HG03354 (cell line): ENCODE measurements at regions not wholly inside any gene's neighbourhood (a gene's known extent, or its start where the extent isn't known, plus 50 kb on each side); places are given as distances from the start of the nearest gene placed in this dataset.
"Not testable (repeated sequence)": the region's sequence is repeated elsewhere in the genome, so short reads cannot be mapped to it uniquely, and the experiment has no call there.

Experiments used
- ATAC-seq: cut with Tn5 transposase; IDR thresholded peaks from one replicate; pipeline ENCODE4 v1.9.1; 2021; ENCODE audit warnings: mild to moderate bottlenecking; ENCODE audit not compliant: unreplicated experiment, poor library complexity, severe bottlenecking

DNA sequence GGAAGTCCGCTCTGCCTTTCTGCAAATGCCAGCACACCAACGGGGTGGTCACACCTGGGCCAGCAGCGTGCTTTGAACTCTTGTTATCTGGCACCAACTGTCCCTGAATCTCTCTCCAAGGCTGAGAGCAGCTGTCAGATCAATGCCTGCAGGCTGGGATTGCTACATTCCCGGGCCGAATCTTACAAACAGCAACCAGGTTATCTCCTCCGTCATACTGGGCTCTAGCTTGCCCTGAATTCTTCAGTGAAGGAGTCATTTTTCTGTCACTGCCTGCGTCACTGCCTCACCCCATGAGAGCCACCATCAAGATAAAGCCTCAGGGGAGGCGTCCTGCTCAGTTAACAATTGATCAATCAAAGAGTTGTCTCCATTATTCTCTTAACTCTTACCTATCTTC lies 329.4 kb upstream of the PPARGC1A start:
- ATAC-seq, result no peak

DNA sequence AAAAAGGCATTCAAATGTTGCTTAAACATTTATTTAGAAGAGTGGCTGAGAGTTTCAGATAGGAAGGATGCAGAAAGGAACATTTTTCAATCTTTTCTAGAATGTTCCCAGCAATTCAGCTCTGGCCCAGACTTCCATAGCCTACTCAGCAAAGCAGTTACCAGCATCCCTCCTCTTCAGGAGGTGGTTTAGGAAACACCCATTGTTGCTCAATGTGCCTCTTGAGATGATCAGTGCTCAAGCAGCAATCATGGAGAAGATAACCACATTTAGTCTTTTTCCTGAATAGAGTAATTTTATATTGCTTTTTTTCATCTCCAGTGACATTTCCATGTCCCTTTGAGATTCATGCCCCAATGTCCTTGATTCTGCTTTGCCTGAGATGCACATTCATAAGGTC lies 328.7 kb upstream of the PPARGC1A start:
- ATAC-seq, result no peak

DNA sequence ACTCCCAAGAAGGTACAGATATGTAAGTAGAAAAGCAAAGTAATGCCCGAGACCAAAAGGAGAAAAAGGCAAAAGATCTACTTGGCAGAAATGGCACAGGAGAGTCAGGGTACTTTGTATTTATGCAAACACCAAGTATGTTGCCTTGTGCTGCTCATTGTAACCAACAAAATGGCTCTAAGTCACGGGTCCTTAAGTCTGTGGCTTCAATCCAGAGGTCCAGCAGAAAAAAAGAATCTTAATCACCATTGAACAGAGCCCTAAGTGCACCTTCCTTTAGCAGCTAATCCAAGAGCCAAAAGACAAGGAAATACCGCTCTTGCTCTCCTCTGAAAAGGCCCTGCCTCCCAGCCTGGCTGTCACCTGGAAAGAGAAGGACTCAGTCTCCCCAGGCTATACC lies 324.9 kb upstream of the PPARGC1A start:
- no peak for ATAC-seq

DNA sequence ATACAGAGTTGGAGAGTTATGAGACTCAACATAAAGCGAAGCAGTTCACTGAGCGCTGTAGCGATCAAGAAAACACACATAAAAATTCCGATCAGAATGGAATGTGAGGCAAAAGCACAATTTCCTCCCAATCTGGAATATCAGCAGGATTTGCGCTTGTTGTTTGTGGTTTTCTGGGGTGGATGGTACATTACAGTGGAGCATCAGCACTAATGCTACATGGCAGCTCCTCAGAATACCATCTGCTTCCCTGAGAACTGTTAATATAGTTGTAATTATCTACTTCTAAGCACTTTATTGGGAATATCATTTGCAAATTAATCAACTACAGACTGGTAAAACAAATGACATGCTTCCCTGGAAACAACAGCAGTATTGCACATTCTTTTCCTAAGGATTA lies 324.1 kb upstream of the PPARGC1A start:
- no peak for ATAC-seq

DNA sequence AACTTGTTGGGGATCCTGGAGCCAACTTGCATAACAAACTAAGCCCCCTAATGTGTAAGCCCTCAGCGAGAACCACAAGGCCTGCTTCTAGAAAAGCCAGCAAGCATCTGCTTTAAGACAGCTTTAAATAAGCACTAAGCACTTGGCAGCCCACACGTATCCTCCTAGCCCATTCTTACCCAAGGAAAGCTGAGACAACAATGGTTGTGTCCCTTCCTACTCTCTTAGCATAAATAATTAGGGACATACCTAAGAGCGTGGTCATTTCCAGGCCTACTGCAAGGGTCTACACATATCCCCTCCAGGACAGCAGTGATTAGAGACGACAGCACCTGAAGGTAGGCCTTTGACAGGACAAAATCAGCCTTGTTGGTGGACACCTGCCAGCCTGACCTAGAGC lies 322.8 kb upstream of the PPARGC1A start:
- no peak for ATAC-seq

DNA sequence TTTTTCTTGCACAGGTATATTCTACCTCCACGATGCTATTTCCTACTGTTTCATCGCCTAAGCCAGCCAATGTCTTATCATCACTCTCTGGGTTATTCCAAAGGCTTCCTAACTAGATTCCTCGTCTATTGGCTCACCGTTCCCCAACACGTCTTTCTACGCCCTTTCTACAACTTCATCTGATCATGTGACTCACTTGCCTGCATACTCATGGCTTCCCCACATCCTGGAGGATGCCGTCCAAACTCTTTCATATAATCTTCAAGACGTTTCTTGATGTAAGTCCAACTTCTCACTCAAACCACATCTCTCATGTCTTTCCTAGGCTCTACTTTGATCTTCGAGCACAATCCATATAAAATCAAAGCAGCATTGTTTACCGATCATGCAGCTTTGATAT lies 322.0 kb upstream of the PPARGC1A start:
- no peak for ATAC-seq

DNA sequence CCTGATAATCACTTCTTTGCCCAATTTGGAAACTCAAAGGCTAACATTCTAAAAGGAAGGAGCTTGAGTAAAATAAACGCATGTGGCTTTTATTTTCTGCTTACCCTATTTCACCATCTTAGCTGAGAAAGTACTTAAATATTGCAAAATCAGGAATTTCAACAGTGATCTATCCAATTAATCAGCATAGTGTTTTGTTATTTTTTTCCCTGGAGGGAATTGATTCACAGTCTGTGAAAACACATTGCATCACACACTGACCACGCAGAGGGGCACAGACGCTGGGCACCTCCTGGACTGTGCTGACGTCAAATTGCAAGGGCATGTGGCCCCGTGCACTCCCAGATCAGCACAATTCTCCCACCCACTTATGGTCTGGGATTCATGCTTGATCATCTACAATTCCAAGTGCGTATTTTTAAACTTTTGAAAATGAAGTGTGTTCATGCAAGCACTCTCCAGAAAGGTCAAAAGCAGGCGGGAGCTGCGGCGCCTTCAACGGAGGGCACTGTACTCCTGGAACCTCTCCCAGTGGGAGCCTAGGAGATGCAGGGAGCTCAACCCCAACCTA lies 320.6 kb upstream of the PPARGC1A start:
- ATAC-seq, result no peak

DNA sequence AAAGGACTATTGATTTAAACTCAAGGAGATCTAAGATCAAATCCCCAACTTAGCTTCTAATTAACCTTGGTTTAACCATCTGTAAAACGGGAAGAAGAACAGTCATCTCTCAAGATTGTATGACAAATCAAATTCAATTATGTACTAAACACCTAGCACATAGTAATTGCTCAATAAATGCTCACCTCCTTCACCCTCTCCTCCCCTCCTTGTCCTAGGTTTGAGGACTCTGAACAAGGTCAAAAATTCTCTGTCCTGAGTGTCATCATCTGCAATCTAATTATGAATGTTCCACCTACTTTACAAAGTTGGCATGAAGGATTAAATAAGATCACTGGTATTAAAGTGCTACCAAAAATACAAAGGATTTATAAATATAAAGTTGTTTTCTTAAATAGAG lies 320.1 kb upstream of the PPARGC1A start:
- ATAC-seq, result no peak

DNA sequence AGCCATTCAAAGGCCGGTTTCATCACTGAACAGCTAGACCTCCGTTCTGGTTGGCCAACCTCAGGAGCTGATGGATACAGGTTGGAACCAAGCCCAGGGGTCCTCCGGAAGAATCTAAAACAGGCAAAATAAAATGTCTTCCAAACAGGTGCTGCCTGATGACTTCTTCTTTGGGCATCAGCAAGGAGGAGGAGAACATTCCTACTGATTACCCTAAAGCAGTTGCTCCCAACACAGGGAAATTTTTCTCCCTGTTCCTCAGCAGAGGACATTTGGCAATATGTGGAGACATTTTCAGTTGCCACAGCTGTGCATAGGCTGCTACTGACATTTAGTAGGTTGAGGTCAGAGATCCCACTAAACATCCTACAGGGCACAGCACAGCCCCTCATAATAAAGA lies 319.3 kb upstream of the PPARGC1A start:
- no peak for ATAC-seq

DNA sequence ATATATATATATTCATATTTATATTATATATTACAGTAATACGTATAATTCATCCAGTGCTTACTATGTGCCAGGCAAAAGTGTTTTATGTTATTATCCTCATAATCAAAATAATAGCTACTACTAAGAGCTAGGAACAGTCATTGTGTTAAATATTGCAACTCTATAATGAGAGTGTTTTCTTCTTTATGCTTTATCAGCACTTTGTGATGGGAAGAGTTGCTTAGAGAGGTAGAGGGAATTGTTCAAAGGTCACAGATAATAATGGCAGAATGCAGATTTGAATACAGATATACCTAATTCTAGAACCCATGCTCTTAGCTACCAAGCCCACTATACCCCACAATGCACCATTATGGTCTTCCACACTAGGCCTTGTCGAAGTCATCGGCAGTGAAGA lies 318.8 kb upstream of the PPARGC1A start:
- ATAC-seq, result no peak

DNA sequence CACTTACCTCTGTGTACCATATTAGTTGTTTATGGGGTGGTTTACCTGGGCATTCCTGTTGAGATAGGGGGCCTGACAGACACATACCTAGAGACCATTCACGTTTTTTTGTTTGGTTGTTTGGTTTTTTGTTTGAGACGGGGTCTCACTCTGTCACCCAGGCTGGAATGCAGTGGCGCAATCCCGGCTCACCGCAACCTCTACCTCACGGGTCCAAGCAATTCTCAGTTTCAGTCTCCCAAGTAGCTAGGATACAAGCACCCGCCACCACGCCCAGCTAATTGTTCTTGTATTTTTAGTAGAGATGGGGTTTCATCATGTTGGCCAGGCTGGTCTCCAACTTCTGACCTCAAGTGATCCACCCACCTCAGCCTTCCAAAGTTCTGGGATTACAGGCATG lies 314.9 kb upstream of the PPARGC1A start:
- ATAC-seq, result not testable (repeated sequence)

DNA sequence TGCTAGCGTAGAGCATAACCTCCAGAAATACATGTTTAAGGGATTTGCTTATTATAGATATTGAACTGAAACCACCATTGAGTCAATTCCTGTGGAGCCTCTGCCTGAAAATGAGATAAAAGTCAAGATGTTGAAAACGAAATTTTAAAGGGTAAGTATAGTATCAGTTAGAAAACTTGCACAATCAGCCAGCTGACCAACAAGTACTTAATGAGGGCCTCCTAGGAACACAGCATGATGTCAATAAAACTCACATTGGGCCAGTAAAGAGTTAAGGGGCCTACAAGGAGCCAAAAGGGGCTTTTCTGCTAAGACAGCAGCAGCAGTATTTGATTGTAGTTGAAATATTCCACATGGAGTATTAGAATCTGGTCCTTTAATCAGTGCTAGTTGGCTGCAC lies 314.1 kb upstream of the PPARGC1A start:
- ATAC-seq, result no peak

DNA sequence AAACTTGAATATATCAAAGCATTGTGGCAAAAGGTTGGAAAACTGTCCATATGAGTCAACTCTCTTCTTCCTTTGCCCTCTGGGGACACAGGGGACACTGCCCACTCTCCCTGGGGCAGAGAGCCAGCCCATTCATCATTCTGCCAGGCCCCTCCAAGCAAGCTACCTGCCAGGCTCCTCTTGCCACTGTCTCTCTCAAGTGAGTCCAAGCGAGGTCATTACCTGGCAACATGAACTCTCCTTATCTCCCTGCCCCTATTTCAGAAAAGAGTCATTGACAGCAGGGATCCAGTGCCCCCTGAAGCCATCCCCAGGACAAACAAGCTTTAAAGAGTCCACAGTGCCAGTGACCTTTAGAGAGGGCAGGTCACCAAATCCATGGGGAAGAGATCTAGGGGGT lies 312.7 kb upstream of the PPARGC1A start:
- no peak for ATAC-seq

DNA sequence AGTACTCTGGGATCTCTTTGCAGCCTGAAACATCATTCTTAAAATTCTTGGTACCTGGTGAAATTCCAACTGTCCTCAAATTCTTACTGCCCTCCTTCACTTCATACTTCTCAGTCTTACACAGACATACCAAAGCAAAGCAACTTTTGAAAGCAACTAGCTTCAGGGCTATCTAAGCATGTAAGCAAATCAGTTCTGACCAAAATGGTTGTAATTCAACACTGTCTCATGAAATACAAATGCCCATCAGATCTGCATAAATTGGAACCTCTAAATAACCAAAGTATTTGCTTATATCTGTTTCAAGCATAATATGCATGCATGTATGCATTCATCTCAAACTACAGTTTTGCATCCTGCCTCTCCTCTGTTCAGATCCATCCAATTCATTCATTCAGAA lies 308.1 kb upstream of the PPARGC1A start:
- no peak for ATAC-seq

DNA sequence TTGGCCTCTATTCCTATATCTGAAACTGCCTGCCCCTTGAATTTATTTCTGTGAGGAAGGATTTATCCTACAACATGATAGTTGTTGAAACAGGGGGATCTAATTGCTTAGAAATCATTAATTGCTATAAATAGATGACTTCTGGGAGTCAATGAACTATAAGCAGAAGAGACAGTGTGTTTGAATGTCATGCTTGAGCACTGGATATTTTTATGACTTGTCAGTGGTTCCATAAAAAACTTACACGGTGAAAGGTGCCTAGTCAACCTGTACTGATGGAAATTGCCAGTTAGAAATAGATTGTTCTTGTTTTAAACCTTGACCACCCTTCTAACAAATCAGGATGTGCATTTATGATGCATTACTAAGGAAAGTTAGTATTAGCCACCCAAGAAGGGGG lies 306.9 kb upstream of the PPARGC1A start:
- no peak for ATAC-seq

DNA sequence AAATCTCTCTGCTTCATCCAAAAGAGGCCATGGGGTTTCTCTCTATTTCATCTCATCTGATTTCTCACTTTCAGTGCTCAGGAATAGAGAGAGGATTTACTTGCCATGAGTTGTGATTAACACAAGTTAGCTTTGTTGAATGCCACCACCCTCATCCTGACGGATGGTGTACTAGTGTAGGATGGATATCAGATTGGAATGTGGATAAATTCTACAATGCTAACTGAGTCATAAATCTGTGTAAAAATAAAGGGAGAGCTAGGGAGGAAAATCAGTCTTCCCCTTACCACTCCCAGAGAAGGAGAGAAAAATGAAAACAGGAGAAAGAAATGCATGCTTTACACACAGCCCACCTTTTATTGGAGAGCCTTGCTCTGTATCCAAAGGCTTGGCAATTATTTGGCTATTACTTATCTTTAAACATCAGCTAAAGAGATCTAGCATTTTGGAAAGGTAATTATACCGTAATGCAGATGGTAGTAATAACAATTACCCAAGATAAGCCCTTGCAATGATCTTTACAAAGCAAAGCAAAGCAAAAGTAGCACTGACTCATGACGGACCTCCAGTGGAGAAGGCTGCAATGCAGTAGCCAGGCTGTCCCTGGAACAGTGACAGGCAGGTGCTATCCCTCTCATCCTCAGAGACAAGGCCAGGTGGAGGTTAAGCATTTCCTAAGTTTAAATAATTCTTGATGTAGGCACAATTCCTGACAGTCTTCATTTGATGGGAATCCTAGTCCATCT lies 306.3 kb upstream of the PPARGC1A start:
- ATAC-seq, result no peak

DNA sequence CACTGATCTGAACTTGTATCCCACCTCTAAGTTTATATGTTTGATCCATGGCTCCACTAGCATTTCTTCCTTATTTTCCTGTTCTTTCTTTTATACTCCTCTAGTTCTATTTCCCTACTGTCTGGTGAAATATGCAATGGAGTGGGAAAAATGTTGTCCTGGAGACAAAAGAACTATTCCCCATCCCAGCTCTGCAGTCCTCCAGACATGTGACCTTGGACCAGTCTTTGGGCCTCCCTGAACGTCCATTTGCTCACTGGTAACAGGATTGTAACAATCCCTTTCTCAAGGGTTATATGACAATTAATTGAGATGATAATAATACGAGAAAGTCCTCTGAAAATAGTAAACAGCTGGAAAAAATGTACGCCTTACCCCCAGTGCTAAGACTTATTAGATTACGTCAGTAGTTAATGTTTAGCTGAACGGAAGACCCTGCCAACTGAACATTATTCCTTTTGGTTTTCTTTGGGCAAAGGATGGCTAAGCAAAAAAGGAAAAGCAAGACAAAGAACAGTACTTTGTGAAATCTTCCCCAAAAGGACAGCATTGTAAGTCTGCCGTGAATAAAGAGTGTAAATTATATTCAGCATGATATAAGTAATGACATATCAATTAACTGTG lies 302.3 kb upstream of the PPARGC1A start:
- ATAC-seq, result no peak

DNA sequence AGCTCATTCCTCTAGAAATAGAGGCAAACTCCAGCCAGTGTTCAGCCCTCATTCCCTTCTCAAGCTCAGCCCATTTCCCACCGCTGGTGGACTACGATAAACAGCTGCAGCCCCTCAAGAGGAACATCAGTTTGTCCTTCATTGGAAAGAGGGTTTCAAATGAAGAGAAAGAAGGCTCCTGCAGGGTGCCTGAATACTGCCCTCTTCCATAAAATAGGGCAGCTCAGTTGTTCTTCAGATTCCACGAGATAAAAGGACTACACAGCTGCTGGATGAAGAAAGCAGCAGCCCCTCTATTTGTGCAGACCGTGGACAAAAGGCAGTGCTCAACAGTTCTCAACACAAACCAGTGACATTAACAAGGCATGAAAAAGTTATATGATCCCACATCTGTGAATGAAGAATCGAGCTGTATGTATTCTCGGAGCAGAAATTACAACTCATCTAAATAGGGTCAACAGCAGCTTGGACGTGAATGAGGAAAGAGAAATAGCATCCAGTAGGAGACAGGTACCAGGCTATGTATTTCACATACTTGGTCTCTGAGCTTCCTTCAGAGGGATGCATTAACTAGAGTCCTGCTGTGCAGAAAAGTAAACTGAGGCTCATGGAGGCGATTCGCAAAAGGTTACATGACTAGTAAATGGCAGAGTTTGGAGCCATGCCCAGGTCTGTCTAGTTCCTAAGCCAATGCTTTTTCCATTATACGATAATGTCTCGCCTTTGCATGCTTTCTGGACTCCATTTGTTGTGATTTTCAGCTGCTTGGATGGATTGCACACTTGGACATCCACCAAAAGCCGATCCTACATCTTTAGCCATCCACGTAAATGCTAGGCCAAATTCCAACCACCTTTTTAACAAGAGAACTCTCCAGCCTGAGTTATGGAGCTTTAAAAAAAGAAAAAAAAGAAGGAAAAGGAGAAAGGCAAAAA lies 301.2 kb upstream of the PPARGC1A start:
- ATAC-seq, result no peak

DNA sequence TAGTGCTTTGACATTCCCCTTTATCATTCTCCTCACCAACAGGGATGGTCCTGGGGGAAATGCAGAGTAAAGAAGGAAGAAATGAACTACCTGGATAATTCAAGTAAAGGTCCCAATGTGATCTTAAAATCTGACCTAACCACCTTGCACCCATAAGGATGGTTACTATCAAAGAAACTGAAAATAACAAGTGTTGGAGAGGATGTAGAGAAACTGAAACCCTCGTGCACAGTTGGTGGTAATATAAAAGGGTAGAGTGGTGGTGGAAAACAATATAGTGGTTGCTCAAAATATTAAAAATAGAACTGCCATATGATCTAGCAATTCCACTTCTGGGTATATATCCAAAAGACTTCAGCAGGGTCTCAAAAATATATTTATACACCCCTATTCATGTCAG lies 298.6 kb upstream of the PPARGC1A start:
- ATAC-seq, result no peak

DNA sequence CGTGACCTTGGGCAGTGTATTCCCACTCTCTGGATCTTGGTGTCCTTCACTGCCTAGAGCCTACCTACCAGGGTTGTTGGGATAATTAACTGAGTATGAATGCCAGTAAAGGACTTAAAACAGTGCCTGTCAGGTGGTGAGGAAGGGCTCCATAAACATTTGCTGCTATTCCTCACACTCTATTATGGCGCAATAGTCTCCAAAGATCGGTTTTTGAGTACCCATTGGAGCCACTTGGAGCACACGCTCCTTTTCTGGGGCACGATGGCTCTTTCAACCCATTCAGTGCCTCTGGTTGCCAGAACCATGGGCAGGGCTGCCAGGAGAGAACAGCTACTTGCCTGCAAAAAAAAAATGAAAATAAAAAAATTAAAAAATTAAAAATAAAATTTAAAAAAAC lies 296.6 kb upstream of the PPARGC1A start:
- ATAC-seq, result no peak
